Esophagus muscularis mucosa (tissue), 4 donors: ENCODE measurements at regions not wholly inside any gene's neighbourhood (a gene's known extent, or its start where the extent isn't known, plus 50 kb on each side); places are given as distances from the start of the nearest gene placed in this dataset.
"Not testable (repeated sequence)": the region's sequence is repeated elsewhere in the genome, so short reads cannot be mapped to it uniquely, and the experiment has no call there.

ENCODE experiments used
- DNase-seq: peaks from one replicate; pipeline ENCODE4 v3.0.0-alpha.2; 2017; ENCODE audit errors: extremely low spot score
- H3K27ac ChIP-seq, 4 donors: fragments of 200-600 bp; sonication (generic); replicated peaks in 1 of 4; 1 replicate in 3 of 4; 2 replicates in 1 of 4; pipeline ENCODE4 v1.5.1; 2016 to 2019; ENCODE audit warnings: mild to moderate bottlenecking in 1 of 4
- H3K27me3 ChIP-seq, 4 donors: fragments of 200-600 bp; sonication (generic); one replicate each; pipeline versions ENCODE4 v1.5.1 to v1.6.0; 2016 to 2019
- H3K36me3 ChIP-seq, 4 donors: fragments of 200-600 bp; sonication (generic); one replicate each; pipeline ENCODE4 v1.5.1; 2016 to 2019
- H3K4me1 ChIP-seq, 4 donors: fragments of 200-600 bp; sonication (generic); one replicate each; pipeline ENCODE4 v1.5.1; 2016 to 2019
- H3K4me3 ChIP-seq, 4 donors: fragments of 200-600 bp; sonication (generic); 1 replicate in 2 of 4; 2 replicates in 2 of 4; pipeline ENCODE4 v1.5.1; 2016 to 2019; ENCODE audit warnings: mild to moderate bottlenecking in 4 of 4, moderate library complexity in 1 of 4
- H3K9me3 ChIP-seq, 4 donors: fragments of 200-600 bp; sonication (generic); 1 replicate in 3 of 4; 2 replicates in 1 of 4; pipeline ENCODE4 v1.5.1; 2016 to 2019
- CTCF ChIP-seq, 3 experiments: fragments of 200-600 bp in 2 of 3; fragments of 450-650 bp in 1 of 3; sonication (generic) in 2 of 3; IDR thresholded peaks; one replicate each; pipeline ENCODE4 v1.5.1; 2017 to 2019; ENCODE audit warnings: antibody characterized with exemption in 3 of 3, mild to moderate bottlenecking in 2 of 3, moderate library complexity in 1 of 3
- EP300 ChIP-seq: sonication (generic); formaldehyde crosslinking; IDR thresholded peaks from one replicate; pipeline ENCODE4 v1.6.1; 2017; ENCODE audit warnings: antibody characterized with exemption
- POLR2A ChIP-seq: fragments of 450-650 bp; IDR thresholded peaks from one replicate; pipeline ENCODE4 v1.6.1; 2017; ENCODE audit warnings: antibody characterized with exemption, moderate library complexity, mild to moderate bottlenecking, low read depth
- POLR2AphosphoS5 ChIP-seq, 2 donors: sonication (generic); formaldehyde crosslinking; IDR thresholded peaks; one replicate each; pipeline ENCODE4 v1.6.1; 2017; ENCODE audit warnings: antibody characterized with exemption in 2 of 2
- WGBS: methylation state at CpG from one replicate; pipeline ENCODE4 v1.1.5; 2018; 5-methylcytosine and 5-hydroxymethylcytosine counted together
- intact Hi-C: fragments of 100-400 bp; cut with DNase I; formaldehyde crosslinking; loops from one replicate; pipeline ENCODE4 v1.15.1; 2023

GRCh38 chr7:15128716-15129115, 226.2 kb upstream of the DGKB start:
- Histone ChIP-seq H3K9me3 (no peaks in the 10 kb centered on the region), H3K36me3 (no peaks in the 10 kb centered on the region), H3K27me3 (no peaks in the 10 kb centered on the region), H3K4me1 (peaks cover 0 to 21% (median 6%) of the 10 kb centered on the region in 4 donors), H3K4me3 (no peak overlapping the region), H3K27ac (no peak overlapping the region)
- 68% methylated on average over 2 of the region's 2 CpGs for WGBS
- TF ChIP-seq CTCF (IDR thresholded peaks at IDR 0.05) (no peak), POLR2A (no peak), EP300 (no peak), POLR2AphosphoS5 (IDR thresholded peaks at IDR 0.05) (no peak)
- DNase-seq = no peak
- intact Hi-C loops = no loop called here

DNA sequence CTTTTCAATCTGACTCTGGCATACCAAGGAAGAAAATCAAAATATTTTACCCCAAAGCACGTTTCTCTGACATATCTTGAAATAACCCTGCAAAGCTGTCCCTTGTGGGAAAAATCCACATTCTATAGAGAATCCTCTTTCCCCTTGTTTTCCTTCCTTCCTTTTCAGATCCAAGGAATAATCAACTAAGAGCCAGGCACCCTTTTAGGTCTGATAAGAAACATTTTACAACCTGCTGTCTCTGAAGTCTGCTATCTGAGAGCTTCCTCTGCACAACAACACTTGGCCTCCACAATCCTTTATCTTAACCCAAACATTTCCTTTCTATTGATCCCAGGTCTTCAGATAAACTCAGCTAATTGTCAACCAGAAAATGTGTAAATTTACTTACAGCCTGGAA, 224.1 kb upstream of the DGKB start:
- 30% methylated on average over 1 of the region's 1 CpG for WGBS
- DNase-seq, H3K4me3 ChIP-seq, H3K27me3 ChIP-seq, H3K9me3 ChIP-seq, intact Hi-C loops, H3K27ac ChIP-seq, H3K36me3 ChIP-seq: not testable (repeated sequence)
- H3K4me1 ChIP-seq = peaks cover 0 to 21% (median 6%) of the 10 kb centered on the region in 4 donors

DNA sequence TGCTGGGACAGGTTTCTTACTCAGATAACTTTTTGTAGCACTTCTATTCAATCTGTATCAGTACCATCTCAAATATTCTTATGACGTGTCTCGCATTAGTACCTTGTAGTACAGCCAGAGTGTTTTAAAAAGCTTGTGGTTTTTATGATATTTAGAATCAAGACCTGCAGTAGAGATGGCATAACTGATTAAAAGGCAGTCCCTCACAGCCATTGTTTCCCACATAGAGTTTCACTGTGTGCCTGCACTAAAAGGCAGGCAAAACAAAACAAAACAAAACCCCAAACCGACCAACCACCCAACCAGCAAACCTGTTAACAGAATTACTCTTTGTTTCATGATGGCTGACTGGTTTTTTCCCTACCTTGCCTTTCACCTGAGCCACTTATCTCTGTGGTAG, 221.3 kb upstream of the DGKB start:
- no peaks in the 10 kb centered on the region for H3K27me3 ChIP-seq
- peaks cover 0 to 12% (median 4%) of the 10 kb centered on the region in 4 donors for H3K4me1 ChIP-seq
- no peaks in the 10 kb centered on the region for H3K36me3 ChIP-seq
- 79% methylated on average over 3 of the region's 3 CpGs for whole genome bisulfite sequencing
- no peaks in the 10 kb centered on the region for H3K9me3 ChIP-seq
- intact Hi-C loops = no loop called here
- H3K4me3 ChIP-seq = no peak overlapping the region
- H3K27ac ChIP-seq = no peak overlapping the region
- no peak for TF ChIP-seq EP300
- DNase-seq = no peak

- DNase-seq = no peak
- TF ChIP-seq EP300 (no peak), CTCF (IDR thresholded peaks at IDR 0.05) (no peak), POLR2A (no peak)
- Histone ChIP-seq H3K27ac (no peak overlapping the region), H3K9me3 (no peaks in the 10 kb centered on the region), H3K27me3 (no peaks in the 10 kb centered on the region), H3K4me1 (no peaks in the 10 kb centered on the region), H3K4me3 (no peak overlapping the region), H3K36me3 (no peaks in the 10 kb centered on the region)
- WGBS = 95% methylated on average over 1 of the region's 1 CpG
- intact Hi-C loops = no loop called here
Observed at GRCh38 chr7:15113752-15114151, 211.2 kb upstream of the DGKB start.

DNA sequence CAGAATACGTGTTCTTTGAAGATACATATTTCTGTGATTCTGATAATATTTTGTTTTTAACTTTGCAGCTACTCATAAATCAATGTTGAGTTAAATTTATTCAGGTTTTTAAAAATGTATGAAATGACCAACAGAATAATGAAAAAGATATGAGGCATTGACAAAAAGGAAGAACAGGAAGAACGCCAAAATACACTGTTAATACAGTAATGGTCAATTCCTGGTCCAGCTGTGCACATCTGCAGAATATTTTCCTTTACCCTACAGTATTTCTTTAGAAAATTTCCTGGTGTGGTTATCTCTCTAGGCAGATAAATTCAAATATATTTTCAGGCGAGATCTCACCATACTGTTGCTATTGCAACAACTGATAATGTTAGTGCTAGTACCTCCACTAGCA, 203.2 kb upstream of the DGKB start:
- intact Hi-C loops = no loop called here
- DNase-seq = no peak
- Histone ChIP-seq H3K27ac (no peak overlapping the region), H3K4me1 (peaks cover 0 to 2% (median 0%) of the 10 kb centered on the region in 4 donors), H3K27me3 (no peaks in the 10 kb centered on the region), H3K9me3 (no peaks in the 10 kb centered on the region), H3K4me3 (no peak overlapping the region), H3K36me3 (no peaks in the 10 kb centered on the region)
- 76% methylated on average over 3 of the region's 3 CpGs for WGBS
- TF ChIP-seq POLR2AphosphoS5 (IDR thresholded peaks at IDR 0.05) = no peak

- intact Hi-C loops = no loop called here
- Histone ChIP-seq H3K9me3 (no peaks in the 10 kb centered on the region), H3K36me3 (no peaks in the 10 kb centered on the region), H3K27me3 (no peaks in the 10 kb centered on the region), H3K27ac (no peak overlapping the region), H3K4me3 (no peak overlapping the region), H3K4me1 (peaks cover 0 to 2% (median 0%) of the 10 kb centered on the region in 4 donors)
- no peak for TF ChIP-seq POLR2AphosphoS5 (IDR thresholded peaks at IDR 0.05)
- TF ChIP-seq EP300 = no peak
- TF ChIP-seq CTCF (IDR thresholded peaks at IDR 0.05) = no peak
- WGBS = 46% methylated on average over 1 of the region's 1 CpG
- DNase-seq = no peak
Observed at GRCh38 chr7:15104411-15105092, 202.0 kb upstream of the DGKB start.
